ENCODE measurements at regions not wholly inside any gene's neighbourhood (a gene's known extent, or its start where the extent isn't known, plus 50 kb on each side); places are given as distances from the start of the nearest gene placed in this dataset.

DNA sequence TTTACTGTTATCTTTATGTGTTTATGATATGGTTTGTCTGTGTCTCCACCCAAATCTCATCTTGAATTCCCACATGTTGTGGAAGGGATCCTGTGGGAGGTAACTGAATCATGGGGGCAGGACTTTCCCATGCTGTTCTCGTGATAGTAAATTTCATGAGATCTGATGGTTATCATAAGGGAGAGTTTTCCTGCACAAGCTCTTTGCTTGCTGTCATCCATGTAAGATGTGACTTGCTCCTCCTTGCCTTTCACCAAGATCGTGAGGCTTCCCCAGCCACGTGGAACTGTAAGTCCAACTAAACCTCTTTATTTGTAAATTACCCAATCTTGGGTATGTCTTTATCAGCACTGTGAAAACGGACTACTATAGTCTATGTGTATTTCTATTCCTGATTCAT, 539.0 kb downstream of the ARL4A start:
- no peak for TF ChIP-seq ZNF274 (IDR thresholded peaks at IDR 0.05; ENCODE audit: low read depth, low read length)
- TF ChIP-seq YY1 (IDR thresholded peaks at IDR 0.05; ENCODE audit: insufficient read depth, insufficient read length), result no peak
- TF ChIP-seq SUZ12 (IDR thresholded peaks at IDR 0.05; ENCODE audit: extremely low read depth, insufficient read depth, insufficient read length), result no peak
